SIG-M5 treated with dmso at 0.1 percent for 504 hours (cell line): ENCODE measurements at regions not wholly inside any gene's neighbourhood (a gene's known extent, or its start where the extent isn't known, plus 50 kb on each side); places are given as distances from the start of the nearest gene placed in this dataset.

ENCODE experiments used
- DNase-seq: peaks from one replicate; lab custom pipeline; 2025; ENCODE audit not compliant: unreplicated experiment; lab: John Stamatoyannopoulos, UW

- no peak for DNase-seq
Measured at GRCh38 chr2:189364607-189365006, 76.7 kb upstream of the WDR75 start.

GRCh38 chr2:189366349-189366748, 74.9 kb upstream of the WDR75 start:
- no peak for DNase-seq

GRCh38 chr2:189367343-189367742, 73.9 kb upstream of the WDR75 start:
- no peak for DNase-seq

DNA sequence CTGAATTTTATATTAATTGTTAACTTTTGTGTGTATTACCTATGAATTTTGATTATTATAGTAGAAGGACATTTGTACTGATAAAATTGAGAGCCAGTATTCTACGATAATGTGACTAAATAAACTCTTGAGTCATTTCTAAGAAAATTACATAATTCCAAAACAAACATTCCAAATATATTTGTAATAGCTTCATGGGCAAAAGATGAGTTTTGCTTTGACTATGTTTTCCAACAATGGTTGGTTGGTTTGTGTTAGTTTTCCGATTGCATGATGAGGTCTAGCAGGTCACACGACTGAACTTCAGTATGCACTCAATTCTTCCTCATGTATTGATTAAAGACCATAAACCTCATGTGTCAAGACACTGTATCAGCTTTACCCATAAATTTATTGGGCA, 71.7 kb upstream of the WDR75 start:
- DNase-seq: no peak

- DNase-seq: no peak
Measured at GRCh38 chr2:189370719-189371118, 70.6 kb upstream of the WDR75 start.

DNA sequence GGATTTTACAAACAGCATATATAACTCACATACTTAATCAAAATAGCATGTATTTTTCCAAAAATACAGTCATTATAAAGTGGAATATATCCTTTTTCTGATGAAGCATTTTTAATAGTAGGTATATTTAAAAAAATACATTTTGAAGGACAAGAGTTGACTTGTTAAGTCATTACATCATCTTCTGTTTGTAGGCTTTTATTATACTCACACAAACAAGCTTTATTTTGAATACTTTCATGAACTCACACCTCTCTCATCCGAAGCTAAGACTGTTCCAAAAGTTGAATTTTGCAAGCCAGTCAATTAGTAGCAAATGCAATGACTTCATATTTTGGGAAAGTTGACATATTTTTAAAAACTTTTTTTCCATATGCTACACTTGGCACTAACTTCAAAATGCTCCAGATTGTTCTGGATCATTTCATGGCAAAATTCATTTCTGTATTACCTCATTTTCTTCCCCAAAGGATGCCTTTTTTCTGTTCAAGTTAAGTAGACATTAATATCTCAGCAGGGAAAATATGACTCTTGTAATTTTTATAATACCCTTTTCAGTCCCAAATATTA, 68.5 kb upstream of the WDR75 start:
- DNase-seq: no peak

DNA sequence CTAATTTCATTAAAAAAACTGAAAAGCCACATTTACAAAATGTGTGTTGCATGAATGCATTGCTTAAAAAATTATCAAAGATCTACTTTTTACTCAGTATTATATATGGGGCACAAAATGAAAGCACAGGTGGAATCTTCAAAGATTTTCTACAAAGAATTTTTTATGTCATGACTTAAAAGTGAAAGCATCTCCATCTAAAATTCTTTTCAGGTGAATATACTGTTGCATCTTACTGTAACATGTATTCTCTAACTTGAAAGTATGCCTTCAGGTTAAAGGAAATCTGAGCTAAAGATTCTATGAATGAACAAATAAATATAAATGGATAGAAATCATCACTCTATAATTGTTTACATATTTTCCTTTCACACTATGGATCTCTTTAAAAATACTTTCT, 66.8 kb upstream of the WDR75 start:
- DNase-seq: no peak

GRCh38 chr2:189375842-189376241, 65.4 kb upstream of the WDR75 start:
- no peak for DNase-seq

DNA sequence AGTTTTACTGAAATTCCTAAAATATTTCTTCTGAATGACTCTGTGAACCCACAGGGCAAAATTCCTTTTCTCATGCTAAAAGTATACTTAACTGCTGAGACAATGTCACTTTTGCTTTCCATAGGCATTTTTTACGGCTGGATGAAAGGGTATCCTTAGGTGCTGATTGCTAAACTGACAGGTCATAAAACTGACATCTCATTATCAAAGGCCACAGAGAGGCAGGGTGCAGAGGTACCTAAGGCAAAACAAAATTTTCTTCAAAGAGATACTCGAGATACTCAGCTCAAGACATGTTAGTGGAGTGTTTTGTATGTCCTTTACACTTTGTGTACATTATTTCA, 62.0 kb upstream of the WDR75 start:
- DNase-seq: no peak

DNA sequence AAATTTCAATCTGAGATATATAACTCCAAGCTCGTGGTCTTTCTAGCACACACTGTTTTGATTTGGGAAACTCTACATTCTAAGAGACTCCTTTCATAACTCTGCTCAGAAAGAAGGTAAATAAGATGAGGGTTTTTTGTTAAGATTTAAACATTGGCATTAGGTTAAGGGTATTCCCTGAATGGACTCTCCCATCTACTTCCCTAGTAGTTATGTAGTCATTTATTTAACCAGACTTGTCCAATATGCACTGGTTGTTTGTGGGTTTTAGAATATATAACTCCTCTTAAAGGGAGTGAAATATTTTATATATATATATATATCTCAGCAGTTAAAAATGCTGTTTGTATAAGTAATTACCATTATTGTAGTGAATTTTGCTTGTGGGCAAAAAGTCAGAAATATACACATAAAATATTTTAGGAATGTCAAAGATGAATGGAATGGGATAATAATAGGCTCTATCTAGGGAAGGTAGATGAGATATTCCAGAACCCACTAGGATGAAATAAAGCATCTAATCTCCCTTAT, 61.5 kb upstream of the WDR75 start:
- no peak for DNase-seq

- DNase-seq: no peak
Measured at GRCh38 chr2:189382668-189383067, 58.6 kb upstream of the WDR75 start.

DNA sequence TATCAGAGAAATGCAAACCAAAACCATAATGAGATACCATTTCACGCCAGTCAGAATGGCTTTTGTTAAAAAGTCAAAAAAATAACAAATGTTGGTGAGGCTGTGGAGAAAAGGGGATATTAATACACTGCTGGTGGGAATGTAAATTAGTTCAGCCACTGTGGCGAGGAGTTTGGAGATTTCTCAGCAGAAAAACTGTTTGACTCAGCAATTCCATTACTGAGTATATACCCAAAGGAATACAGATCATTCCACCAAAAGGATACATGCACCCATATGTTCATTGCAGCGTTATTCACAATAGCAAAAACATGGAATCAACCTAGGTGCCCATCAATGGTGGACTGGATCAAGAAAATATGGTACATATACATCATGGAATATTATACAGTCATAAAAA, 54.5 kb upstream of the WDR75 start:
- DNase-seq: no peak

- DNase-seq: no peak
Measured at GRCh38 chr2:189391201-189391600, 50.1 kb upstream of the WDR75 start.
